Activated CD4-positive, alpha-beta T cell treated with anti-CD3 and anti-CD28 coated beads, Interleukin-2, amount 10 ng/mL, durations not matched to agents 24 days and 14 days (primary cell): ENCODE measurements at regions not wholly inside any gene's neighbourhood (a gene's known extent, or its start where the extent isn't known, plus 50 kb on each side); places are given as distances from the start of the nearest gene placed in this dataset.
"Not testable (repeated sequence)": the region's sequence is repeated elsewhere in the genome, so short reads cannot be mapped to it uniquely, and the experiment has no call there.

ENCODE experiments used
- DNase-seq: peaks from one replicate; pipeline ENCODE4 v3.0.0; 2022
- H3K27ac Mint-ChIP-seq: one replicate; pipeline ENCODE4 v1.8.0; 2022; ENCODE audit warnings: mild to moderate bottlenecking, mixed read lengths
- H3K27me3 Mint-ChIP-seq: one replicate; pipeline ENCODE4 v1.8.0; 2022; ENCODE audit warnings: mixed read lengths
- H3K36me3 Mint-ChIP-seq: one replicate; pipeline ENCODE4 v1.8.0; 2022; ENCODE audit warnings: low read depth, mild to moderate bottlenecking, mixed read lengths
- H3K4me1 Mint-ChIP-seq: one replicate; pipeline ENCODE4 v1.8.0; 2021; ENCODE audit warnings: mixed read lengths
- H3K4me3 Mint-ChIP-seq: one replicate; pipeline ENCODE4 v1.8.0; 2022; ENCODE audit warnings: mild to moderate bottlenecking, moderate library complexity, mixed read lengths
- H3K9me3 Mint-ChIP-seq: one replicate; pipeline ENCODE4 v1.8.0; 2021; ENCODE audit warnings: mixed read lengths
- intact Hi-C: fragments of 100-400 bp; cut with micrococcal nuclease; formaldehyde crosslinking; loops from one replicate; pipeline ENCODE4 v1.15.1; 2023

DNA sequence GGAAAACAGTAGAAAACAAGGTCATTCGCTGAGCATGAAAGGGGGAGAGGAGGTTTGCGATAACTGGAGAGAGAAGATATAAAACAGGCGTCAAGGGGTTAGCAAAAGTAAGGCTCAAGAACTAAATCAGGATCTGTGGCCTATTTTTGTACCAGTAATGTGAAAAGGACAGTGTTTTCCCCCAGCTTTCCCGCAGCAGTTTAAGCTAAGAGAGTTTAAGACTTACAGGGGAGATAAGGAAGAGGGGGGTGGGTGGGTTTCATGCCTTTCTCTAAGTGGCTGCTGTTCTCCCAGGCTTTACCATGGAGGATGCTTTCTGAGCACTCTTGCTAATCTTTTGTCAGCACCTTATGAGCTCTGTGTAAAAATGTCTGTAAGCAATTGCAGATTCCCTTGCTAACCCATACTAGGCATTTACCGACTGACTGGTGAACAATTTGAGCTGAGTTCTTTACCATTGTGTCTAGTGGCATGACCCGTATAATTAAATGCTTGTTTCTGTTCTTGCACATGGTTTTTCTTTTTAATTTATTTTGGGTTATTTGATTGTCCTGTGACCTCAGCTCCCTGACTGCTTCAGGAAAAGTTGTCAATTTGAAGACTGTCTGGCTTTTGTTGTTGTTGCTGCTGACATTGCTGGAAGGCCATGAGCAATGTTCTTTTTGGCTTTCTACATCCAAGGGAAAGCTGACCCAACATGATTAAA lies 144.0 kb downstream of the KBTBD2 start:
- DNase-seq, H3K9me3 Mint-ChIP-seq, H3K36me3 Mint-ChIP-seq, H3K27ac Mint-ChIP-seq, H3K4me3 Mint-ChIP-seq, intact Hi-C loops, H3K4me1 Mint-ChIP-seq: not testable (repeated sequence)
- H3K27me3 Mint-ChIP-seq = peaks cover 19% of the 10 kb centered on the region

- DNase-seq, intact Hi-C loops: not testable (repeated sequence)
Measured at GRCh38 chr7:32741853-32742476, 149.6 kb downstream of the KBTBD2 start.

DNA sequence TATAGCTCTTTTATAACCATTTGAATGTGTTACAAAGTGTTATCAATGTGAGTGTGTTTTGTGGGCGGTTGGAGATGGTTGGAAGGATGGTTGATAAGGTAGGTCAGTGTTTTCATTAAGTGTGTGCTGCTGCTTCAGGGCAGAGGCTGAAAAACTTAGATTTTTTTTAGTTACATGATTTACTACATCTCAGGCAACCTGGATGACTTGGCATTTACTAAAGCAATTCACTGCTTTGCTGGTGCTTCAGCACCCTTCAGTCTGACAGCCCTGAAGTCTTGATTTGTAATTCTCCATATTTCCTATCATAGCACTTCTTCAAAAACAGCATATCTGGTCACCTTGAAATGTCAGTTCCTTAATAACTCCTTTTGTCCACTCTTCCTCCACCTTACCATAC lies 151.8 kb downstream of the KBTBD2 start:
- H3K4me1 Mint-ChIP-seq, H3K4me3 Mint-ChIP-seq, H3K9me3 Mint-ChIP-seq, DNase-seq, intact Hi-C loops, H3K27ac Mint-ChIP-seq, H3K36me3 Mint-ChIP-seq: not testable (repeated sequence)
- H3K27me3 Mint-ChIP-seq = peaks cover 18% of the 10 kb centered on the region

More at GRCh38 chr7:32741853-32742476, 149.6 kb downstream of the KBTBD2 start:
- not testable (repeated sequence) for H3K36me3 Mint-ChIP-seq, H3K9me3 Mint-ChIP-seq, H3K27ac Mint-ChIP-seq, H3K4me1 Mint-ChIP-seq, H3K4me3 Mint-ChIP-seq
- peaks cover 18% of the 10 kb centered on the region for H3K27me3 Mint-ChIP-seq

DNA sequence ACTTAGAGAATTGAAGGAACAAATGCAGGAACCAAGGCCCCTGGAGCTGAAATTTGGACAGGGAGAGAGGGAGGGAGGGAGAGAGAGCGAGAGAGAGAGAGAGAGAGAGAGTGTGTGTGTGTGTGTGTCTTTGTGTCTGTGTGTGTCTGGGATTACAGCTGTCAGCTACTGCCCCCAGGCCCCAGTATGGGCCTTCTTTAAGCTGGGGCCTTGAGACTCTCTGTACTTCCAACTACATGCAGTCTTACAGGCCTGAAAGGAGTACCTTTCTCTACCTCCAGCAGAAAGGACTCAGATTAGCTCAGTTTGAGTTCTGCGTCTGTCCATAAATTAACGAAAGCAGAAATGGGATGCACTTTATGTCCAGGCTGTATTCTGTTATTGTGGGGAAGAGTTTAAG lies 153.2 kb downstream of the KBTBD2 start:
- intact Hi-C loops, DNase-seq, H3K36me3 Mint-ChIP-seq, H3K27ac Mint-ChIP-seq, H3K4me3 Mint-ChIP-seq, H3K9me3 Mint-ChIP-seq, H3K4me1 Mint-ChIP-seq: not testable (repeated sequence)
- H3K27me3 Mint-ChIP-seq = peaks cover 17% of the 10 kb centered on the region

- H3K36me3 Mint-ChIP-seq, H3K27ac Mint-ChIP-seq, intact Hi-C loops, DNase-seq, H3K4me1 Mint-ChIP-seq, H3K9me3 Mint-ChIP-seq, H3K4me3 Mint-ChIP-seq: not testable (repeated sequence)
- H3K27me3 Mint-ChIP-seq = peaks cover 29% of the 10 kb centered on the region
Measured at GRCh38 chr7:32732767-32733166, 158.8 kb downstream of the KBTBD2 start.

DNA sequence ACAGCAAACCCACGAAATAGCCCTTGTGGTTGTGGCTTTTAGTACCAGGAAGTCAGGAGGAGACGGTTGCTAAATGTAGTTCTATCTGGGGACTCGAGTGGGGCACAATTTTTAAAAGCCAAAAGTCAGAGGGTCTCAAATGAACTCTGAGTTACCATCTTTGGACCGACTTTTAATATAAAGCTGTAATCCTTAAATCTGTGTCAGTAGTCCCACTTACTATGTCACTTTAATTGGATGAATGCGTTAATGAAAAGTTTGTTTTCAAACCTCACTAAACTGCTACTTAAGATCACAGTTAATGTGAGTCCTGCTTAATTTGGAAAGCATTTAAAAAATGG lies 162.3 kb downstream of the KBTBD2 start:
- Mint-ChIP-seq H3K4me3 (peak overlapping the region; percentile 51), H3K27me3 (peaks cover 41% of the 10 kb centered on the region)
- not testable (repeated sequence) for H3K4me1 Mint-ChIP-seq, DNase-seq, H3K9me3 Mint-ChIP-seq, H3K27ac Mint-ChIP-seq, H3K36me3 Mint-ChIP-seq
- intact Hi-C loops = loop anchor here (2.0 kb wide), 1 partner anchor 379 kb away; the partner anchor contains the start of gene RP9

DNA sequence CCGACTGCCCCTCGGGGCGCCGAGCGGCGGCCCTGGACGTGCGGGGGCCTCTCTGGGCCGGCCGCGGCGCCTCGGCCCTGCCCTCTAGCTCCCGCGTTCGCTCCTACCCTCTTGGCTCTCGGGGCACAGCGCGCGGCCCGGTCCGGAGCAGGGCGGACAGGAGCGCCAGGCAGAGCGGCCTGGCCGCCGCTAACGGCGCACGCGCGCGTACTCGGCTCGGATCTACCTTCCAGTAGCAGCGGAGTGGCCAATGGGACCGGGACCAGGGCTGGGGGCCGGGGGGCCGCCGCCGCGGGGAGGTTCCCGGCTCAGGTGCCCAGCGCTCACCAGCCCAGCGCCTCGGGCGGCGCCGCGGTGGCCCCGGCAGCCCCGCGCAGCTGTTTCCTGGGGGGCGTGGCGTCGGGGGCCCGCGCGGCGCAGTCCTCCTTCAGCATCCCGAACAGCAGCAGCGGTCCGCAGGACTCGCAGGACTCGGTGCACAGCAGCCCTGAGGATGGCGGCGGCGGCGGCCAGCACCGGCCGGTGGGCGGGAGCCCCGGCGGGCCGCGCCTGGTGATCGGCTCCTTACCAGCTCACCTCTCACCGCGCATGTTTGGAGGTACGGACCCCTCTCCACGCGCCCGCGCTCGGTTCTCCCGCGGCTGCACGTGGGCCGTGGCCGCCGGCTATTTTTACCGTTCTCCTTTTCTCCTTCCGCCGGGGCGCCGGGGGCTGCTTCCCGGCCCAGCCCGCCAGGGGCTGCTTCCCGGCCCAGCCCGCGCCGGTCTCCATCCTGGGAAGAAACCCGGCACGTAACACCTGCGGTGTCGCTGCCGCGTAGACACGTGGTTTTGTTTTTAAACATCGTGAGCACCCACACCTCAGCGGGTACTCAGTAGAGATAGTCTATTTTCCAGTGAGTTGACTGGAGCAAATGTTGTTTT lies 162.9 kb downstream of the KBTBD2 start:
- not testable (repeated sequence) for H3K27ac Mint-ChIP-seq, H3K36me3 Mint-ChIP-seq, H3K4me1 Mint-ChIP-seq, H3K9me3 Mint-ChIP-seq
- intact Hi-C loops = loop anchor here (2.0 kb wide), 1 partner anchor 380 kb away; the partner anchor contains the start of gene RP9
- peak; percentile 81 for DNase-seq
- peaks cover 39% of the 10 kb centered on the region for H3K27me3 Mint-ChIP-seq
- H3K4me3 Mint-ChIP-seq = peak overlapping the region; percentile 65

DNA sequence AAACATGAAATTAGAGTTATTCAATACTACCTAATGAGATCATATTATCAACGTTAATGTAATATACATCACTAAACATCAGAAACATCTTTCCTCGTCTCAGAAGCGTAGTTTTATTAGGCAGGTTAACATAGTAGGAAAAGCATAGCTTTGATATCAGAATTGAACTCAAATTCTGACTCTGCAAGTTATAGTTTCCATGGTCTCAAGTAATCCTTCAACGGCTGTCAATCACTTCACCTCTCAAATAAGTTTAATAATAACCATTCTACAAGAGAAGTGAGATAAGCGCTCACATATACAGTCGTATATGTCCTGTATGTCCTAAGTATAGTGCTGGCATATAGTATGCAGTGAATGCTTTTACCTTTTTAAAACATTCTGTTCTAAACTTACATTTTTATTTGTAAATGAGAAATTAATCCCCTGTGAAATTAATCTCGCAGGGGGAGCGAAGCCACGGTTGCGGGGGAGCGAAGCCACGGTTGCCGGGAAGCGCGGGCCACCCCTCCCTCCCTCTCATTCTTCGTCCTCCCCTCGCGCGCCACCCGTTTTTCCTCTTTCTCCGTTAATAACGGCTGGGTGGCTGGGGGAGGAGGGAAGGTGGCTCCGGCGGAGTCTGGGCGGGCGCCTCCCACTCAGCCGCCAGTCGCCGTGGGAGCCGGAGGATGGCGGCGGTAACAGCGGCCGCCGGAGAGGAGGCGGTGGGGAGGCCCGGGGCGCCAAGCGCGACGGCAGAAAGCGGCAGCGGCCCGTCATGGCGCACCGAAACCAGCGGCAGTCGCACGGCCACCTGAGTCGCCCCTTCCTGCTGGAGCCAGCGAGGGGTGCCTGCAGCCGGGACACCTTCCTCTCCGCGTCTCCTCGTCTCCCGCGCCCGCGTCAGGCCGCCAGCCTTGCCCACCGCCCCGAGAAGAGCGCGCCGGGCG lies 163.8 kb downstream of the KBTBD2 start:
- Mint-ChIP-seq H3K27me3 (peaks cover 43% of the 10 kb centered on the region), H3K4me3 (peak overlapping the region; percentile 68)
- H3K9me3 Mint-ChIP-seq, H3K36me3 Mint-ChIP-seq, H3K27ac Mint-ChIP-seq, H3K4me1 Mint-ChIP-seq: not testable (repeated sequence)
- DNase-seq = peak; percentile 78
- intact Hi-C loops = loop anchor here (2.0 kb wide), 1 partner anchor 381 kb away; the partner anchor contains the start of gene RP9

GRCh38 chr7:32722837-32723236 lies 168.7 kb downstream of the KBTBD2 start:
- intact Hi-C loops, H3K27ac Mint-ChIP-seq, H3K36me3 Mint-ChIP-seq, H3K4me3 Mint-ChIP-seq, DNase-seq, H3K9me3 Mint-ChIP-seq, H3K4me1 Mint-ChIP-seq: not testable (repeated sequence)
- peaks cover 26% of the 10 kb centered on the region for H3K27me3 Mint-ChIP-seq

- H3K4me3 Mint-ChIP-seq = no peak overlapping the region
- peaks cover 4% of the 10 kb centered on the region for H3K9me3 Mint-ChIP-seq
- no peaks in the 10 kb centered on the region for H3K36me3 Mint-ChIP-seq
- DNase-seq = no peak
- intact Hi-C loops = no loop called here
- H3K27ac Mint-ChIP-seq = no peak overlapping the region
- H3K27me3 Mint-ChIP-seq = peaks cover 5% of the 10 kb centered on the region
- H3K4me1 Mint-ChIP-seq = peaks cover 4% of the 10 kb centered on the region
Measured at GRCh38 chr7:32694182-32694581, 197.4 kb downstream of the KBTBD2 start.

DNA sequence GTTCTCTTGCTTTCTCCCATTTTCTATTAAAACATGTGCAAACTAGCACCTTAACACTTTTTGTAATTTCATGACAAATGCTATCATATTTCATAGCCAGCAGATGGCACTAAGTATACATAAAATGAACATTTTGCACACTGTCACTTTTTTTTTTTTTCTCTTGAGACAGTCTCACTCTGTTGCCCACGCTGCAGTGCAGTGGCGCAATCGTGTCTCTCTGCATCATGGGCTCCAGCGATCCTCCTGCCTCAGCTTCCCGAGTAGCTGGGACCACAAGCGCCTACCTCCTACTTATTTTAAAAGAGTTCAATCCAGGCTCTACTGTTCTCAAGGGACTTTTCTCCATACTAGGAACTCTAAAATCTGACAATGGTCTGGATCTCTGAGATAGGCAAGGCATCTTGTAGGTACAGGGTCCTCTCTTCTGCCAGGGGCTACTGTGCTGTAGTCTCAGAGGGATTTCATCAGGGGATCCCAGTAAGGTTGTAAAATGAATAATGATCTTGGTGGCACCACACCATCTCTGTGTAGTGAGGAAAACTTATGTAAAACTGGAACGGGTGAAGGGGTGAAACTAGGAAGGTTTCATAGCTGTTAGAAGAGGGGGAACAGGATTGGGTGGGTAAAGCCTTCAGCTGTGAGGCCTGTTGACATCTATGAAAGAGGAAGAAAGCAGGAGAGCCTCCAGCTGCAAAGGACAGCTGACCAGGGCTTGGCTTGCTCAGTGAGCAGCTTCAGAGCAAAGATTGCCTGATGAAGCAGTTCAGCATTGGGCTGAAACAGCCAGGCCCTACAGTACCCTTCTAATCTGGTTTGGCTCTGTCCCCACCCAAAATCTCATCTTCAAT lies 196.9 kb downstream of the AVL9 start:
- peak; percentile 68 for DNase-seq
- H3K4me3 Mint-ChIP-seq, H3K9me3 Mint-ChIP-seq, intact Hi-C loops, H3K4me1 Mint-ChIP-seq, H3K36me3 Mint-ChIP-seq, H3K27ac Mint-ChIP-seq, H3K27me3 Mint-ChIP-seq: not testable (repeated sequence)

DNA sequence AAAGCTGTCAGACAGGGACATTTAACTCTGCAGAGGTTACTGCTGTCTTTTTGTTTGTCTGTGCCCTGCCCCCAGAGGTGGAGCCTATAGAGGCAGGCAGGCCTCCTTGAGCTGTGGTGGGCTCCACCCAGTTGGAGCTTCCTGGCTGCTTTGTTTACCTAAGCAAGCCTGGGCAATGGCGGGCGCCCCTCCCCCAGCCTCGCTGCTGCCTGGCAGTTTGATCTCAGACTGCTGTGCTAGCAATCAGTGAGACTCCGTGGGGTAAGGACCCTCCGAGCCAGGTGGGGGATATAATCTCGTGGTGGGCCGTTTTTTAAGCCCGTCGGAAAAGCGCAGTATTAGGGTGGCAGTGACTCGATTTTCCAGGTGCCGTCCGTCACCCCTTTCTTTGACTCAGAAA lies 192.8 kb downstream of the AVL9 start:
- DNase-seq, H3K27me3 Mint-ChIP-seq, H3K4me1 Mint-ChIP-seq, H3K9me3 Mint-ChIP-seq, H3K27ac Mint-ChIP-seq, intact Hi-C loops, H3K36me3 Mint-ChIP-seq, H3K4me3 Mint-ChIP-seq: not testable (repeated sequence)

DNA sequence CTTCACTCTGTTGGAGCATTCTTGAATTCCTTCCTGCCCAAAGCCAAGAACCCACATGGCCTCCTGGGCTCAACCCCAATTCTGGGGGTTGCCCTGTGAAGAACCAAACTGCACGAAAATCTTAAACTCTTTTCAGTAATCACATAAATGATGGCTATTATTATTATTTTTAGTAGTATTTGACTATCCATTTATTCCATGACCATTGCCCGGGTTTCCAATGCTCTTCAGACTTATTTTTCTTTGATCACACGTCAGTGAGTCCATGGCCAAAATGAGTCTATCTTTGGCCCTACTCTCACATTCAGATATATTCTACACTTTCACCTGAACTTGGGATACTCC lies 185.9 kb downstream of the AVL9 start:
- H3K9me3 Mint-ChIP-seq = peaks cover 4% of the 10 kb centered on the region
- H3K36me3 Mint-ChIP-seq = no peaks in the 10 kb centered on the region
- DNase-seq = no peak
- H3K4me3 Mint-ChIP-seq = no peak overlapping the region
- intact Hi-C loops = no loop called here
- H3K4me1 Mint-ChIP-seq = no peaks in the 10 kb centered on the region
- peaks cover 10% of the 10 kb centered on the region for H3K27me3 Mint-ChIP-seq
- H3K27ac Mint-ChIP-seq = no peak overlapping the region
